Endothelial cell of umbilical vein (primary cell): ENCODE measurements at regions not wholly inside any gene's neighbourhood (a gene's known extent, or its start where the extent isn't known, plus 50 kb on each side); places are given as distances from the start of the nearest gene placed in this dataset.

Experiments
- BruUV-seq: library from RNA; stranded (reverse); fragments of 400-500 nt; replicated peaks from 2 replicates; lab custom pipeline; 2021; lab: Mats Ljungman, UMichigan
- CTCF ChIA-PET: fragments of 300-600, 350-600 bp; sonication (Branson Sonifier 250); formaldehyde crosslinking; loops from one replicate; lab custom pipeline; 2021; ENCODE audit warnings: antibody characterized with exemption, inconsistent platforms; lab: Charles Lee
- POLR2A ChIA-PET: fragments of 300-600, 350-600 bp; sonication (Branson Sonifier 250); formaldehyde crosslinking; loops from one replicate; lab custom pipeline; 2021; ENCODE audit warnings: antibody characterized with exemption, inconsistent platforms; lab: Charles Lee
- DNase-seq: peaks from one replicate; pipeline ENCODE4 v3.0.0-alpha.2; 2011; ENCODE audit warnings: low read depth, low spot score
- FAIRE-seq: peaks from 2 replicates; lab custom pipeline; 2011; peaks lifted over from hg19 to GRCh38; lab: Jason Lieb, UNC
- H2AFZ ChIP-seq: 2 replicates; pipeline ENCODE4 v1.6.0; 2012; ENCODE audit warnings: low read depth, low read length, control low read depth, inconsistent platforms
- H3K27ac ChIP-seq: 2 replicates; pipeline ENCODE4 v1.5.1; 2011; ENCODE audit warnings: low read depth, mild to moderate bottlenecking, control low read depth, low read length, moderate library complexity; ENCODE audit not compliant: insufficient read depth
- H3K27me3 ChIP-seq, 2 experiments: 2 replicates each; pipeline versions ENCODE4 v1.6.0 to v1.6.1; 2011; ENCODE audit warnings: low read length in 2 of 2, mixed read lengths in 1 of 2; ENCODE audit not compliant: control insufficient read depth in 2 of 2, insufficient read depth in 2 of 2
- H3K36me3 ChIP-seq, 2 experiments: 2 replicates in 1 of 2; 3 replicates in 1 of 2; pipeline ENCODE4 v1.5.1; 2011; ENCODE audit warnings: low read length in 2 of 2, mild to moderate bottlenecking in 1 of 2, moderate library complexity in 1 of 2; ENCODE audit not compliant: control insufficient read depth in 2 of 2, insufficient read depth in 2 of 2; ENCODE audit errors: extremely low read depth in 1 of 2
- H3K4me1 ChIP-seq: 3 replicates; pipeline ENCODE4 v1.5.1; 2011; ENCODE audit warnings: mild to moderate bottlenecking, low read length; ENCODE audit not compliant: control insufficient read depth, insufficient read depth; ENCODE audit errors: extremely low read depth
- H3K4me2 ChIP-seq: 2 replicates; pipeline ENCODE4 v1.6.1; 2011; ENCODE audit warnings: low read length, control low read depth, mixed read lengths; ENCODE audit not compliant: insufficient read depth
- H3K4me3 ChIP-seq, 3 experiments: fragments of 200-600 bp in 1 of 3; sonication (generic), shearing (Covaris generic) in 1 of 3; replicated peaks in 1 of 3; 2 replicates each; pipeline ENCODE4 v1.5.1; 2011 to 2016; ENCODE audit warnings: control low read depth in 3 of 3, low read length in 3 of 3, mild to moderate bottlenecking in 2 of 3, inconsistent platforms in 1 of 3, low read depth in 1 of 3, moderate library complexity in 1 of 3; ENCODE audit not compliant: insufficient read depth in 1 of 3
- H3K79me2 ChIP-seq: 2 replicates; pipeline ENCODE4 v1.6.0; 2012; ENCODE audit warnings: low read length, inconsistent platforms; ENCODE audit not compliant: control insufficient read depth, insufficient read depth
- H3K9ac ChIP-seq: replicated peaks from 2 replicates; pipeline ENCODE3; 2011; ENCODE audit warnings: low read length, control low read depth; ENCODE audit not compliant: insufficient read depth; ENCODE audit errors: extremely low read depth
- H3K9me1 ChIP-seq: replicated peaks from 3 replicates; pipeline ENCODE4 v1.6.0; 2011; ENCODE audit warnings: mild to moderate bottlenecking, low read length; ENCODE audit not compliant: control insufficient read depth, insufficient read depth; ENCODE audit errors: extremely low read depth
- H3K9me3 ChIP-seq: replicated peaks from 2 replicates; pipeline ENCODE4 v1.5.1; 2012; ENCODE audit warnings: low read length, inconsistent platforms; ENCODE audit not compliant: control insufficient read depth, insufficient read depth
- H4K20me1 ChIP-seq: replicated peaks from 2 replicates; pipeline ENCODE3; 2011; ENCODE audit warnings: mild to moderate bottlenecking, low read length; ENCODE audit not compliant: control insufficient read depth, insufficient read depth; ENCODE audit errors: extremely low read depth
- EZH2 ChIP-seq: IDR thresholded peaks from 2 replicates; pipeline ENCODE4 v1.6.1; 2012; ENCODE audit warnings: borderline replicate concordance, low read depth, mild to moderate bottlenecking, moderate library complexity, low read length, inconsistent platforms; ENCODE audit not compliant: severe bottlenecking
- FOS ChIP-seq: IDR thresholded peaks from 2 replicates; pipeline ENCODE4 v1.6.1; 2011; ENCODE audit warnings: mild to moderate bottlenecking, low read length, moderate library complexity, borderline replicate concordance; ENCODE audit not compliant: insufficient read depth
- GATA2 ChIP-seq: IDR thresholded peaks from 2 replicates; pipeline ENCODE4 v1.7.0; 2011; ENCODE audit warnings: low read depth, mild to moderate bottlenecking, moderate library complexity, mixed read lengths, low read length; ENCODE audit not compliant: insufficient read length, insufficient read depth
- JUN ChIP-seq: IDR thresholded peaks from 2 replicates; pipeline ENCODE4 v1.6.1; 2011; ENCODE audit warnings: borderline replicate concordance, low read depth; ENCODE audit not compliant: insufficient read length, insufficient read depth
- MYC ChIP-seq: IDR thresholded peaks from one replicate; pipeline ENCODE4 v1.6.1; 2011; ENCODE audit warnings: mild to moderate bottlenecking, low read depth, low read length
- POLR2A ChIP-seq: IDR thresholded peaks from 2 replicates; pipeline ENCODE4 v1.6.1; 2012; ENCODE audit warnings: low read depth, mild to moderate bottlenecking, control low read depth, low read length
- POLR2AphosphoS5 ChIP-seq: IDR thresholded peaks from 2 replicates; pipeline ENCODE4 v1.6.1; 2012; ENCODE audit warnings: low read depth, mild to moderate bottlenecking, control low read depth, low read length, moderate library complexity; ENCODE audit not compliant: insufficient read depth
- dilution Hi-C: fragments of 300-500 bp; cut with MboI; formaldehyde crosslinking; loops from one replicate; pipeline ENCODE4 v1.15.0; 2019; ENCODE audit warnings: low sequenced_read_pairs; ENCODE audit not compliant: extremely low pct_ligation_motif_present
- intact Hi-C: fragments of 100-400 bp; cut with micrococcal nuclease; formaldehyde crosslinking; loops from one replicate; pipeline ENCODE4 v1.10.0; 2022
- TF ChIP-seq, protein P1 (sequence below): IDR thresholded peaks from 2 replicates; pipeline ENCODE4 v1.6.1; 2011; ENCODE audit not compliant: insufficient read depth, insufficient read length
- TF ChIP-seq, protein P2 (sequence below), 2 donors: IDR thresholded peaks; 1 replicate in 1 of 2; 2 replicates in 1 of 2; pipeline ENCODE4 v1.5.1; 2011; ENCODE audit warnings: low read length in 2 of 2, mild to moderate bottlenecking in 2 of 2, moderate library complexity in 2 of 2, control low read depth in 1 of 2, inconsistent platforms in 1 of 2, low read depth in 1 of 2; ENCODE audit not compliant: insufficient read depth in 1 of 2; ENCODE audit errors: extremely low read depth in 1 of 2

- Histone ChIP-seq H3K27me3 (no peaks in the 10 kb centered on the region), H3K4me2 (no peak overlapping the region), H4K20me1 (no peaks in the 10 kb centered on the region), H2AFZ (no peak overlapping the region), H3K9ac (no peak overlapping the region), H3K9me1 (no peaks in the 10 kb centered on the region), H3K79me2 (no peaks in the 10 kb centered on the region), H3K27ac (no peak overlapping the region), H3K9me3 (no peaks in the 10 kb centered on the region), H3K4me3 (no peak overlapping the region), H3K4me1 (peaks cover 13% of the 10 kb centered on the region), H3K36me3 (no peaks in the 10 kb centered on the region)
- POLR2A ChIA-PET: no interaction called here
- TF ChIP-seq POLR2AphosphoS5 (no peak), FOS (no peak), GATA2 (no peak), POLR2A (no peak), EZH2 (no peak), JUN (no peak), MYC (no peak)
- TF ChIP-seq, protein P1, sequence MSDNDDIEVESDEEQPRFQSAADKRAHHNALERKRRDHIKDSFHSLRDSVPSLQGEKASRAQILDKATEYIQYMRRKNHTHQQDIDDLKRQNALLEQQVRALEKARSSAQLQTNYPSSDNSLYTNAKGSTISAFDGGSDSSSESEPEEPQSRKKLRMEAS: no peak
- TF ChIP-seq, protein P2, sequence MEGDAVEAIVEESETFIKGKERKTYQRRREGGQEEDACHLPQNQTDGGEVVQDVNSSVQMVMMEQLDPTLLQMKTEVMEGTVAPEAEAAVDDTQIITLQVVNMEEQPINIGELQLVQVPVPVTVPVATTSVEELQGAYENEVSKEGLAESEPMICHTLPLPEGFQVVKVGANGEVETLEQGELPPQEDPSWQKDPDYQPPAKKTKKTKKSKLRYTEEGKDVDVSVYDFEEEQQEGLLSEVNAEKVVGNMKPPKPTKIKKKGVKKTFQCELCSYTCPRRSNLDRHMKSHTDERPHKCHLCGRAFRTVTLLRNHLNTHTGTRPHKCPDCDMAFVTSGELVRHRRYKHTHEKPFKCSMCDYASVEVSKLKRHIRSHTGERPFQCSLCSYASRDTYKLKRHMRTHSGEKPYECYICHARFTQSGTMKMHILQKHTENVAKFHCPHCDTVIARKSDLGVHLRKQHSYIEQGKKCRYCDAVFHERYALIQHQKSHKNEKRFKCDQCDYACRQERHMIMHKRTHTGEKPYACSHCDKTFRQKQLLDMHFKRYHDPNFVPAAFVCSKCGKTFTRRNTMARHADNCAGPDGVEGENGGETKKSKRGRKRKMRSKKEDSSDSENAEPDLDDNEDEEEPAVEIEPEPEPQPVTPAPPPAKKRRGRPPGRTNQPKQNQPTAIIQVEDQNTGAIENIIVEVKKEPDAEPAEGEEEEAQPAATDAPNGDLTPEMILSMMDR (IDR thresholded peaks at IDR 0.05; ENCODE audit: extremely low read depth in 1 of 2, insufficient read depth in 1 of 2, low read depth in 1 of 2, low read length in 2 of 2): no peak
- dilution Hi-C loops (no loop called here), intact Hi-C loops (no loop called here)
- no TSS peak for BruUV-seq
- CTCF ChIA-PET: interaction anchor here (1.2 to 3.1 kb wide), 3 partner anchors 15 to 368 kb away, joined by 3 to 16 read pairs (median 10); no protein-coding TSS in a partner anchor
- FAIRE-seq (no peak), DNase-seq (no peak)
Measured at GRCh38 chr5:57665146-57665936, 182.7 kb upstream of the ACTBL2 start.
